NCI-H446 treated with DMSO at 0.1 percent for 48 hours (cell line): ENCODE measurements at regions not wholly inside any gene's neighbourhood (a gene's known extent, or its start where the extent isn't known, plus 50 kb on each side); places are given as distances from the start of the nearest gene placed in this dataset.
"Not testable (repeated sequence)": the region's sequence is repeated elsewhere in the genome, so short reads cannot be mapped to it uniquely, and the experiment has no call there.

ENCODE experiments used
- DNase-seq: peaks from one replicate; lab custom pipeline; 2025; lab: John Stamatoyannopoulos, UW

DNA sequence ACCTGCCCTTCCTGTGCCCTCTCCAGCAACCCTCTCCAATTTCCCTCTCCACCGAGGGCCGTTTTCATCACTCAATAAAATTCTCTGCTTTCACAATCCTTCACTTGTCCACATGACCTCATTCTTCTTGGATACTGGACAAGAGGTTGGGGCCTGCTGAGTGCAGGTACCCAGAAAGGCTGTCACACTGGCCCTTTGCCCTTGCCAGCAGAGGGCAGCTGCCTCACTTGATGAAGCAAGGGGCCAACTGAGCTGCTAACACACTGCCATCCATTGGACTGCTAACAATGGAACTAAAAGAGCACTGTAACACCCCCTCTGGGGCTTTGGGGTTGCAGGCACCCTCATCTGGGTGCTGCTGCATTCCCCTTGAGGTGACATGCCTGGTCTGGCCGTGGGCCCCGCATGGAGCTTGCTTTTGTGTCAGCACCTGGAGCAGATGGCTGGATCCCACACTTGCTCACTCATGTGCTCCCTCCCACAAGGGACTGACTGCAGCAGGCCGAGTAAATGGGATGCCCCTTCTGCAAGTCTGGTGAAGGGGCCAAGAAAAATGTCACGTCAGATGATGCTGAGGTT, 308.1 kb upstream of the ADCY2 start:
- no peak for DNase-seq

DNA sequence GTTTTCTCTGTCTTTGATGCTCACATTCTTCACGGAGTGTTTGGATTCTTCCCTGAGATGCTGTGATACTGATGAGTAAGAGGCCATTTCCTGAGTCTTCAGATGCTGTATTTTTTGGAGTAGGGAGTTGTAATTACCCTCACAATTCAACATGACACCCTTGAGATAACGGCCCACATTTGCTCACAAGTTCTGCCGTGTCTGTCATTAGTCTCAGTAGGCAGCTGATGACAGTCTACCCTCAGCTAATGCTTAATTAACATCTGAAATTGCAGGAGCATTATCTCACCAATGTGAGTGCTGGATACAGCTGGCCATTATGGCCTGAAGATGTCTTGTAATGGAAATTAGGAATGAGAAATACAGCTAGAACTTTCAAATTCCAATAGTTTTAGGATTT, 307.1 kb upstream of the ADCY2 start:
- no peak for DNase-seq

DNA sequence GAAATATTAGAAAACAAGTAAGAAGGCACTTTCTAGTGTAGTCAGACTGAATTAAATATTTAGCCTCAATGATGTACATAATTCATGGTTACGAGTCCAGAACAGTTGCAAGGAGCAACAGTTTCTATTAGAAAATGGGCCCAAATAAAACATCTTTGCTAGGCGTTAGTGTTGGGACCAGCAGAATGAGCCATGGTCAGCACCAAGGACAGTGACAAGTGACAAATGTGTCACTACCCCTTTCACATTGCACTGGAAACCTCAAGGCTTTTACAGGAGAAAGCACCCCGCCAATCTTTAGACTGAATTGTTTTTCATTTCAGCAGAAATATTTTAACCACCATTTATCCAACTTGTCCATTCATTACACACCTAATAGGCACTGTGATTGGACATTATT, 301.3 kb upstream of the ADCY2 start:
- no peak for DNase-seq

DNA sequence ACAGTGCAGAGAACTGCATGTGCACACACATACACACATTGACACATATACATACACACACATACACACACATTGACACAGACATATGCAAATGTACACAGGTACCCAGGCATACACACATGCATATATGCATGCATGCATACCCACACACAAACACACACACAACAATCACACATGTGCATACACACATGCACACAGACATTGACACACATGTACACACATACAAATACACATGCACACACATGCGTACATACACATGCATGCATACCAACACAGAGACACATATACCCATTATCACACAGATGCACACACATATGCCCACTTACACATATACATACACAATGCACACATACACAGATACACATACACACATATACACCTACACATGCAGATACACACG, 299.6 kb upstream of the ADCY2 start:
- no peak for DNase-seq

DNA sequence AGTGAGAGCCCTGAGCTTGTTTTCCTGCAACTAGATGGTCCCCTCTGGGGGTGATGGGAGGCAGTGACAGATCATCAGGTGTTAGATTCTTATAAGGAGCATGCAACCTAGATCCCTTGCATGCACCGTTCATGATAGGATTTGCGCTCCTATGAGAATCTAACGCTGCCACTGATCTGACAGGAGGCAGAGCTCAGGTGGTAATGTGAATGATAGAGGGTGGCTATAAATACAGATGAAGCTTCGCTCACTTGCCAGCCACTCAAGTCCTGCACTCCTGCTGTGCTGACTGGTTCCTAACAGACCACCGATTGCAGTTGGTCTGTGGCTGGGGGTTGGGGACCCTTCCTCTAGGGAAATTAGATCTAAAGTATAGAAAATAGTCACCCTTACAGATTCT, 290.6 kb upstream of the ADCY2 start:
- DNase-seq, result no peak

DNA sequence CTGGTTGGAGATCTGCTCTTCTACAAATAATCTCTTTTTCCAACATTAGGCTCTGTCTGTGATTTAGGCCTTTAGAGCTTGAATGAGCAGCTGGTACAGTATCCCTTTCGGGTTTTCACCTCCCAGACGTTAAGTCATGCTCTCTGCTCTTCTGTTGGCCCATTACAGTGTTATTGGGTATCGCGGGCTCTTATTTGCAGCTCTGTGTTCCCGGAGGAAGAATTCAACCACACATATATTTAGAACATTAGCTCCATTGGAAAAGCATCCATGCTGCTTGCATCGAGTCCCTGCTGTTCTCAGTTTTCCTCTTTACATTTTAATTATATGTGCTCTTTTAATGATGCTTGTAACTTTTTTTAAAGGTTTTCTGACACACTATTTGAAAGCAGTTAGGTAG, 278.0 kb upstream of the ADCY2 start:
- DNase-seq, result no peak

DNA sequence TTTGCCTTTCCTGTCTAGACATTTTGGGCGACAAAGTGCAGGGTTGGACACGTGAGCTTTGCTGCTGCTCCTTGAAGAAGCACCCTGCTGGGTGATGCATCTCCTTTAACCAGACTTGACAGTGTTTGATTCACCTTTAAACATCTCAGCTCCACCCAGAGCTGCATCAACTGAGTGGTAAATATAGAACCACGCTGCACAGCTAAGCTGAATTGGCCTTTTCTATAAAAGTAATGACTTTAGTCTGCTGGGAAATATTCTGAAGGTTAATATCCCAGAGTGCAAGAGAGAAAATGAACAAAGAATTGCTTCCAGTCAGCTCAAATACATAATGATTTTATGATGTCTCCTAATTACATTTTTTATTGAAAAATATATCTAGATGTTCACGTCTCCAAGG, 264.3 kb upstream of the ADCY2 start:
- DNase-seq, result no peak

DNA sequence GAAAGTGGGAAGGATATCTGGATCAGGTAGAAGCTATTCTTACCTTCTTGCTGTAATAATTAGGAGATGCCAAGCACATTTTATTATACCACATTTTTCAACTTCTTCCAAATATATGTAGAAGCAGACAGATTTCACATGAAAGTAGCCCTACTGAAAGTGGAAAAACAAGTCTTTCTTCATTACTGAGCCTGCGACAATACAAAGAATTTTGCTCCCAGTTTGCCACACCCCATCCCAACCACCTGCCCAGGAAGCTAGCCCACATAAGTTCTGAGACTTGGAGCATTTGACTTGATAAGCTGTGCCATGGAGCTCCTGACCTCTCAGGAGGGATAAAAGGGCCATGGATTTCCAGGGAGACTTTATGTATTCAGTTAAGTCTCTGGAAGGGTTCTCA, 249.1 kb upstream of the ADCY2 start:
- DNase-seq, result no peak

DNA sequence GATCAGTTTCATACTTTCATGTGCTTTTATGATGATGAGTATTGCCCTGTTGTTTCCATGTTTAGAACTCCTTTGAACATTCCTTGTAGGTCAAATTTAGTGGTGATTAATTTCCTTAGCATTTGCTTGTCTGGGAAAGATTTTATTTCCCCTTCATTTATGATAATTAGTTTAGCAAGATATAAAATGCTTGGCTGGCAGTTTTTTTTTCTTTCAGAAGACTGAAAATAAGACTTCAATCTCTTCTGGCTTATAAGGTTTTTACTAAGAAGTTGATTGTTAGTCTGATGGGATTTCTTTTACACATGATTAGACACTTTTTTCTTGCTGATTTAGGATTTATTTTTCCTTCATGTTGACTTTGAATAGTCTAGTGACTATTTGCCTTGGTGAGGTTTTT, 238.9 kb upstream of the ADCY2 start:
- DNase-seq, result no peak

DNA sequence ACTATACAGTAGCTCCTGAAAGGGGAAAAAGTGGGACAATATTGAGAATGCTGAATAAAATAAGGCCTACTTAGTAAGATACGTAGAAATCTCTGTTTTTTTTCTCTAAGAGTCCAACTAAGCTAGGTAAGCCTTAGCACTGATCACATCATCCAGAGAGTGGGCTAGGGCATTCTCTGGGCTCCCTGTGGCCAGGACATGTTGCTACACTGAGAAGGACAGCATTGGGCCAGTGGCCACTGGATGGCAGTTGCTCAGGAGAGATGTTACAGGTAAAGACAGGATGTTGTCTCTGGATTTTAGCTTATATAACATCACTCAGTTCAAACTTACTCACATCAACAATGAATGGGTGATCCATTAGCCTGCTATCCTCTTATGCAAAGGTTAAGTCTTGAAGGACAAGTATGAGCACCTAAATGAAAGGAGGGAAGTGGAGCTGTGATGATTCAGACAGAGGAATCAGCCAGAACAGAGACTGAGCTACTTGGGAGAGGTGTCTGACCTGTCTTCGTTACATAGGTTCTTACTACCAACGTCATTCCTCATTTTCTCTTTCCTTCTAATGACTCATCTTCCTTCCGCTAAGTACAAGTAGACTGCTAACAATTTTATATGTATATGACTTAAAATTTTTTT, 226.6 kb upstream of the ADCY2 start:
- no peak for DNase-seq

DNA sequence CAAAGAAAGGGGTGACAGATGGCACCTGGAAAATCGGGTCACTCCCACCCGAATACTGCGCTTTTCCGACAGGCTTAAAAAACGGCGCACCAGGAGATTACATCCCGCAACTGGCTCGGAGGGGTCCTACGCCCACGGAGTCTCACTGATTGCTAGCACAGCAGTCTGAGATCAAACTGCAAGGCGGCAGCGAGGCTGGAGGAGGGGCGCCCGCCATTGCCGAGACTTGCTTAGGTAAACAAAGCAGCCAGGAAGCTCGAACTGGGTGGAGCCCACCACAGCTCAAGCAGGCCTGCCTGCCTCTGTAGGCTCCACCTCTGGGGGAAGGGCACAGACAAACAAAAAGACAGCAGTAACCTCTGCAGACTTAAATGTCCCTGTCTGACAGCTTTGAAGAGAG, 225.2 kb upstream of the ADCY2 start:
- not testable (repeated sequence) for DNase-seq

DNA sequence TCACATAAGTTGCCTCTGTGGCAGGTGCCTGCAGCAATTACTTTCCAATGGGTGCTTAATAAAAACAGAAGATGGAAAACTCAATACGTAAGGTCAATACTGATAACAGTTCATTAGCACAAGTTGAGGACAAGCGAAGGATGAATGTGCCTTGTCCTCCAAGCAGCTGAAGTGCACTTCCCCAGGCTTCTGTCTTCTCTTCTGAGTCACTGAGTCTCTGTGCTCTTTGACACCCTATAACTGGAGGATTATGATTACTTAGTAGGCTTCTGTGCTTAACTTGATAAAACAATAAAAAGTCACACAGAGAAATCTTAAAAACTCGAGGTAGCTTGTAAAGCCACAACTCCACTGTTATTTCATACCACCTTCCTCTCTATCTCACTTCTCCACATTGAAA, 216.6 kb upstream of the ADCY2 start:
- DNase-seq, result no peak

DNA sequence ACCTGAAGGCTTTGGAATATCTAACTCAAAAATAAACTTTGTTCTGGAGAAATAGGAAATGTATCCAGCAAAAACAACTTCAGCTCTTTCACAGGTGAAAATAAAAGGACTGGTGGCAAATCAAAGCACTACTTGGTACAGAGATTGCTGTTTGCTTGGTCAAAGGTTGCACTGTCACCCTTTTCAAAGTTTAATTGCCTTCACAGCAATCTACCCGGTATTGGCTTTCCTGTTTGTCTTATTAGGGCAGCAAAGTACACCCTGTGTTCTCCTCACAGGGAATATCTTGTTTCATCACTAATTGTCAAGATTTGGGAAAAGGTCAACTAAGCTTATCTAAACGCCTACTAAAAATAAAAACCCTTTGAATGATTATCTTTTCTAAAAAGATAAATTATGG, 214.1 kb upstream of the ADCY2 start:
- DNase-seq, result no peak

DNA sequence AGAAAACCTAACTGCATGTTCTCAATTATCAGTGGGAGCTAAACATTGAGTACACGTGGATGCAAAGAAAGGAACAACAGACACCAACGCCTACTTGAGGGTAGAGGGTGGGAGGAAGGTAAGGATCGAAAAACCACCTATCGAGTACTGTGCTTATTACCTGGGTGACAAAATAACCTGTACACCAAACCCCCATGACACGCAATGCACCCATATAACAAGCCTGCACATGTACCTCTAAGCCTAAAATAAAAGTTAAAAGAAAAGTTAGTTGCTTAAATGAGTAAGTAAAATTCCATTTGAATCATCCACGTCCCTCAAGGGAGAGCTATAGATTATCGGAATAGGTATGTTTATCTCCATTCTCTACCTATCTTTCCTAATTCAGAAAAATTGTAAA, 210.2 kb upstream of the ADCY2 start:
- DNase-seq, result no peak

DNA sequence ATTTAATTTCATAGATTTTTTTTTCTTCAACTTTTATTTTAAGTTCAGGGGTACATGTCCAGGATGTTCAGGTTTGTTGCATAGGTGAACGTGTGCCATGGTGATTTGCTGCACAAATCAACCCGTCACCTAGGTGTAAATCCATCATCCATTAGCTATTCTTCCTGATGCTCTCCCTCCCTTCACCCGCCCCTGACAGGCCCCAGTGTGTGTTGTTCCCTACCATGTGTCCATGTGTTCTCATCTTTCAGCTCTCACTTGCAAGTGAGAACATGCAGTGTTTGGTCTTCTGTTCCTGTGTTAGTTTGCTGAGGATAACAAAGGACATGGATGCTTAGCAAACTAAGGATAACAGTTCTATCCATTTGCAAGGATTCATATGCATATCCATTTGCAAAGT, 209.1 kb upstream of the ADCY2 start:
- no peak for DNase-seq

DNA sequence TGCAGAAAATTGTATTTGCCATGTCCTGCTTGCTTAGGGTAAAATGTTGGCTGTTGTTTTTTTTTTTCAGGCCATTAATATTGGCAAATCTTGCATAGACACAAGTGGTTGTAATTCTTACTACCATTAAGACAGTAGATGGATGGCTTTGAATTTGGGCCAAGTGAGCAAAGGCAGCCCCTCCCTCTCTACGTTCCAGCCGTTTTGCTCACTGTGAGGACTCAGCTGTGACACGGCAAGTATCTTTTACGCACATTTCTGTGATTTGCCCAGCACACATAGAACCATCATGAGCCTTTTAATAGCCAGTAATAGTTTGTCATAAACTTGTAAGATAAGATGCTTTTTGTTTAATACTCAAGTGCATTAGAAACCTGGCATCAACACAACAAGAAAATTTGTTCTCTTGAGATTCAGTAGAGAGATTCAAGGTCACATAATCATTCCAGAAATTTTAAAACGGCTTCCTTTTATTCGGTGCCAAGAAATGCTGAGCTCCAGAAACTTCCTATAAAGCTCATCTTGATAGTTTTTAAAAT, 205.2 kb upstream of the ADCY2 start:
- DNase-seq, result no peak

DNA sequence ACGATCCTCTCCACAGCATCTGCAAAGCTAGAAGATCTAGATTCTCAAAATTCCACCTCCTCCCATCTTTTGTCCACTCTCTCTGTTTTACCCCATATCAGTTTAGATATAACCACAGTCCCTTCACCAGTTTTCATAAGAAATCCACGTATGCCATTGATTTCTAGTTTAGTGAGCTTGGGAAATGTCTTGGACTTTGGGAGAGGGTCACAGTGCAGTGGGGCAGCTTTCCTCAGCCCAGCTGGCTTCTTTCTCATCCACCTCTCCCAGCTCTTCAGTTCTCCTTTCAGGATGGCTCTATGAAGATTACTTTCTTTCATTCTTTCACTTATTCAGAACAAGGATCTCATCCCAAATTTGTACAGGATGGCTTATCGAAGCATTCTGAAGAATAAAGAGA, 203.9 kb upstream of the ADCY2 start:
- no peak for DNase-seq

DNA sequence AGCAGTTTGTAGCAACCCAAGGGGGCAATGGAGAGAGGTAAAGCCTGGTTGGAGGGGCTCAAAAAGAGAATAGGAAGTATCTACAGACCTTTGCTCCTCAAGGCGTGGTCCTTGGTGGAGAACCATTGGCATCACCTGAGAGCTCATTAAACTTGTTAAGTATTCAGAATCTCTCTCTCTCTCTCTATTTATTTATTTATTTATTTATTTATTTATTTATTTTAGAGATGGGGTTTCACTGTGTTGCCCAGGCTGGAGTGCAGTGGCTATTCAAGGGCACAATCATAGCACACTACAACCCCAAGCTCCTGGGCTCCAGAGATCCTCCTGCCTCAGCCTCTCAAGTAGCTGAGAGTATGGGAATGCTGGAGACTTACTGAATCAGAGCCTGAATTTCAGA, 193.1 kb upstream of the ADCY2 start:
- no peak for DNase-seq

DNA sequence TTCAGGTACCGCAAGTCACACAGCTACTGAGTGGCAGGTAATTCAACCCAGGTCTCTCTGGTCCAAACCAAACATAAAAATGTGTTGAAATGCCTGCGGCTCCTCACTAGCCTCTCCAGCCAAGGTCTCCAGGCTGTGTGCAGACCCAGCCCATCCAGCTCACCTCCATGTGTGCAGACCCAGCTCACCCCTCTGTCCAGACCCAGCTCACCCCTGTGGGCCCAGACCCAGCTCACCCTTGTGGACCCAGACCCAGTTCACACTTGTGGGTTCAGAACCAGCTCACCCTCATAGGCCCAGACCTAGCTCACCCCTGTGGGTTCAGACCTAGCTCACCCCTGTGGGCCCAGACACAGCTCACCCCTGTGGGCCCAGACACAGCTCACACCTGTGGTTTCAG, 188.0 kb upstream of the ADCY2 start:
- DNase-seq, result no peak

DNA sequence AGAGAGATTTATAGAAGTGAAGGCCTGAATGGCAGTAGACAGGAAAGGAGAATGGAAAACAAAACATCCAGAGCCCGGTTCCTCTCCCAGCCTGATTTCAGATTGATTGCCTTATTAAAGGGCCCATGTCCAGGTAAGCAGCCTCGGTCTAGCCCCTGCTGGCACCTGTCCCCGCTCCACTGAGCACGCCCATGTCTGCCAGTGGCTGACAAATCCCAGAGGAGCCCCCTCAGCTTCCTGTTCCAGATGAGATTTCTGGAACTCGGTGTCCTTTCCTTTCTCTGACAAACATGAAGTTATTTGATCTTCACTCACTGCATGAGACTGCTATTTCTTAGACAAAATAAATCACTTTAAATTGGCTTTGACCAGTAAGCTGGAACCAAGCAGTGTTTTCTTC, 187.0 kb upstream of the ADCY2 start:
- DNase-seq, result no peak

DNA sequence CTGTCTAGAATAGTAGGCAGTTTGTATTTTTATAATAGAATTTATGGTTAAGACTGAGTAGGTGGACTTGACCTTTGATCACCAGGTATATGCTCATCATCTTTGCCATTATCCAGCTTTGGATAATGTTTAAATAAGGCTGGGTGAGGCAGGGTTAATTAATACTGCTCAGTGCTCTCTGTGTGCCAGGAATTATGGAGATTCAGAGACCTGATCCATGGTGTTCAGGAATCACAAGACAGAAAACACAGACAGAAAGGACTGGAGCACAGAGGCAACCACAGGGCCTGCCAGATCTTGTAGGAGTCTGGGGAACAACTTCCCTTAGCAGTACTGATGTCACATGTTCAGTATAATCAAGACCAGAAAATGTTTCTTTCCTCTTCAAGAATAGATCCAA, 186.3 kb upstream of the ADCY2 start:
- no peak for DNase-seq

DNA sequence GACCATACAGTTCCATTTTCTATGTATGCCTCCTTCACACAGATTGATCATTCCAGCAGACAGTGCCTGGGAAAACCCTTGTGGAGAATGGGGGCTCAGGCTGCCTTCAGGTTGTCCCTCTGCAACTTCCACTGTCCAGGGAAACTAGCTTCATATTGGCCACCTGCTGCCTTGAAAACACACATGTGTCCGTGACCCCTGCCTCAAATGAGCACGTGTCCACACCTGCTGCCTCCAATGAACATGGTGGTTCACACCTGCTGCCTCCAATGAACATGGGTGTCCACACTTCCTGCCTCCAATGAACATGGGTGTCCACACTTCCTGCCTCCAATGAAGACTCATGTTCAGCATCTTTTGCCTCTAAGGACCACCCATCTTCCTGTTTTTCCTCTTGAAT, 185.4 kb upstream of the ADCY2 start:
- no peak for DNase-seq

DNA sequence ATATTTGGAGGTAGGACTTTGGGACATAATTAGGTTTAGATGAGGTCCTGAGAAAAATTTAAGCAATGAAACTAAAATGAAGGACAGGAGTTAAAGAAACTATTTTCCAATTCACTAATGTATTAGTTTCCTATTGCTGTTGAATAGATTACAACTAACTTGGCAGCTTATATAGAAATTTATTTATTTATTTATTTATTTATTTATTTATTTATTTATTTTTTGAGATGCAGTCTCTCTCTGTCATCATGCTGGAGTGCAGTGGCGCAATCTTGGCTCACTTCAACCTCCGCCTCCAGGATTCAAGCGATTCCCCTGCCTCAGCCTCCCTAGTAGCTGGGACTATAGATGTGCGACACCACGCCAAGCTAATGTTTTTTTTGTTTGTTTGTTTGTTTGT, 182.4 kb upstream of the ADCY2 start:
- DNase-seq, result no peak

DNA sequence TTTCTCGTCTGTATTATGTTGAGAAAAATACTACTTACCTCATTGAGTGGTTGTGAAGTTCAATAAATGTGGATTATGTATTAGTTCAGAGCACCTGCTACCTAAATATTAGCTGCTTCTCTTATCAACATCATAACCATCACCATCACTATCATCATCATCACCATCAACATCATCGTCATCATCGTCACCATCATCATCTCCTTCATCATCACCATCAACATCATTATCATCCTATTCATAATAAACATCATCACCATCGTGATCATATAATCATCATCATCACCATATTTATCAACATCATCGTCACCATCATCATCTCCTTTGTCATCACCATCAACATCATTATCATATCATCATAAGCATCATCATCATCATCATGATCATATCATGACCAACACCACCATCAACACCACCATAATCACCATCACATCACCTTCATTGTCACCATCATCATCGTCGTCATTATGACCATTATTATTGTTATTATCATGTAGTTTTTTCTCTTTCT, 181.0 kb upstream of the ADCY2 start:
- no peak for DNase-seq
